NCI-H748 treated with DMSO at 0.1 percent for 48 hours (cell line): ENCODE measurements at regions not wholly inside any gene's neighbourhood (a gene's known extent, or its start where the extent isn't known, plus 50 kb on each side); places are given as distances from the start of the nearest gene placed in this dataset.

Experiments
- DNase-seq: peaks from one replicate; lab custom pipeline; 2025; lab: John Stamatoyannopoulos, UW

DNA sequence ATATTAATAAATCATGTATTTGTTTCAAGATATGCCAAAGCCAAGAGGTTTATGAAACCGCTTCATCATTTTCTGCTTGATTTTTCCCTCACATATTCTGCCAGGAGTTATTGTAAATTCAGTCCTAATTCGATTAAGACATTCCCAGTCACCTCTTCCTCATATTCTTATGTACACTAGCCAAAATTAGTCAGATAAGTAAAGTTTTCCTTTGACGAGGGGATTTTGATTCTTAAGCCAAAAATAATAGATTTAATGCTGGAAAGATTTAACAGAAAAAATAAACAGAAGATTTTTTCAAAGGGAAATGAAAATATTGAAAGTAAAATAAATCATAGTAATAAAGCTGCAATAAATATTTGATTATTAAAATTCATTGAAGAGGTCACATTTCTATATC, 51.0 kb upstream of the VEGFC start:
- no peak for DNase-seq

DNA sequence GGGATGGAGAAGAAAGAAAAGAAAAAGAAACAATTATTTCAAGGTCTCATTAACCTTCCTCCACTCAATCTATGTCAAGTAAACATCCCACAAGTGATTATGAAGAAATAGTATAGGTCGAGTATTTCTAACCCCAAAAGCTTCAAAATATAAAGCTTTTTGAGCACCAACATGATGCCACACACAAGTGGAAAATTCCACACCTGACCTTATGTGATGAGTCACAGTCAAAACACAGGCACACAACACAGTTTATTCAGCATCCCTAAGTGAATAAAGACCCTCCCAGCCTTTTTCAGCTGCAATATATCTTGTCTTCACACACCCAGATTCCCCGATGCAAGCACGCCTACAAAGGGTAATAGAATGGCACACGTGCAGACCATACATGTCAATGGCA, 51.7 kb upstream of the VEGFC start:
- DNase-seq: no peak

DNA sequence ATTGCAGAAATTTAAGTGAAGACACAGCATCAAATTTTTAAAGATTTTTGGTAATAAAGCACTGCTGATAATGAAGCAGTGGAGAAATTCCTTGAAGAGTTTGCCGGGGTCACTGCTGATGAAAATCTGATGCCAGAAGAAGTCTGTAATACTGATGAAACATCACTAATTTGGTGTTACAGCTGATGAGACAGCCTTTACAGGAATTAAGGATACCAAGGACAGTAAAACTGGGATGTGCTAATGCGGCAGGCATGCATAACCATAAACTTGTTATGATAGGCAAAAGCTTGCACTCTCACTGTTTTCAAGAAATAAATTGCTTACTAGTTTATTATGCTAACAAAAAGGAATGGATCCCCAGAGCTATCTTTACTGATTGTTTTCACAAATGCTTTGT, 52.9 kb upstream of the VEGFC start:
- no peak for DNase-seq

DNA sequence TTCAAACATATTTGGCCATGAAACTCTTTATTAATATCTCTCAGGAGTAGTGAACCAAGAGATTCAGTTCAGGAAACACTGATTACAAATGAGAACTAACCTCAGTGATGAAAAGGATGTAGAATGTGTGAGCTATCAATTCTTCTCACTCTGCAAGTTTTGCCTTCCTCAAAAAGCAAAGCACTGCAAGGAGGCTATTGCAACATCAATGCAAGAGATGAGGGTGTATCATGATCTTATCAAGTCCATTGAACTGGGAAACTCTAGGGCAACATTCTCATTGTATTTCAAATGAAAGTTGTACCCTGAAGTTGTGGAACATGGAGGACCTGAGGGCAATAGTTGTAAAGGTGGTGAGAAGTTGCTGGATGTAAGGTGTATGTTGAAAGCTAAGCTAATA, 56.4 kb upstream of the VEGFC start:
- no peak for DNase-seq

DNA sequence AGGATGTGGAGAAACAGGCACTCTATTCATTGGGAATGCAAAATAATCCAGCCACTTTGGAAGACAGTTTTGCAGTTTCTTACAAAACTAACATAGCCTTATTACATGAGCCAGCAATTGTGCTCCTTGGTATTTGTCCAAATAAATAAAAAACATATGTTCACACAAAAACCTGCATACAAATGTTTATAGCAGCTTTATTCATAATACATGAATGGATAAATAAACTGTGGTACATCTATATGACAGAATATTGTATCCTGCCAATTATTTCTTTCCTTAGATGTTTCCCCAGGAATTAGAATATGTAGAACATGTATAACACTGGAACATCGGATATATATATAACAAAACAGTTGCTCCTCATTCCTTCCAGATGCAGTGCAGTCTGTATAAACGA, 57.7 kb upstream of the VEGFC start:
- DNase-seq: no peak

DNA sequence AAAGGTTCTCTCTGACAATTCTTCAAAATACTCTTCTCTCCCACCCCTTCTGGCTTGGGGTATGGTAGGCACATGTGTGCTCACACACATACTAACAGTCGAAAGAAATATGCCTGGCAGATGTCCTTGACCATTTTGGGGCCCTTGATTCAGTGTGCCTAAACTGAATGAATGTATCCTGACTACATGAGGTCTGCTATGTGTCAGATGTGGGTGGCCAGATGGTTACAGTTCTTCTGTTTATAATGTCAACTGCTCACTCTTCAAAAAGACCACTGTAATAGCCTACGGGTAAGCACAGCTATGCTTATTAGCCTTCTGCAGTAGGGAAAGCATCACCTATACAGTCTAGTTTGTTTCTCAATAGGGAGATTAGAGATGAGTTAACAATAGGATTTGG, 63.7 kb upstream of the VEGFC start:
- no peak for DNase-seq

DNA sequence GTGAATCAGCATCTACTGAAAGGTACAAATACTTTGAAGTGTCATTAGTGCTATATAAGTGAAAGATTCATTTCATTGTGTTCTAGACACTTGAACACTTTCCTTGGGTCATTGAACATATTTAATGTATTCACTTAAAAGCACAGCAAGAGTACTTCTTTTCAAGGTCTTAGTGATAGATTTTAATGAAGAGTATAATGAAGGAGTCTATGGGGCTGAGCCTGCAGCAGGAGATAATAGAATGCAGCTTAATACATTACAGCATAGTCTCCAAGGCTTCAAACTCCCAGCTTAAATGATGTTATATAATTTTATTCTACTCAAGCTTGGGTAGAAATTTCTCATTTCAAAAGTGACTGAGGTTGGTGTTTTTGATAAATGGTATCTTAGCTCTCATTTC, 66.1 kb upstream of the VEGFC start:
- no peak for DNase-seq

DNA sequence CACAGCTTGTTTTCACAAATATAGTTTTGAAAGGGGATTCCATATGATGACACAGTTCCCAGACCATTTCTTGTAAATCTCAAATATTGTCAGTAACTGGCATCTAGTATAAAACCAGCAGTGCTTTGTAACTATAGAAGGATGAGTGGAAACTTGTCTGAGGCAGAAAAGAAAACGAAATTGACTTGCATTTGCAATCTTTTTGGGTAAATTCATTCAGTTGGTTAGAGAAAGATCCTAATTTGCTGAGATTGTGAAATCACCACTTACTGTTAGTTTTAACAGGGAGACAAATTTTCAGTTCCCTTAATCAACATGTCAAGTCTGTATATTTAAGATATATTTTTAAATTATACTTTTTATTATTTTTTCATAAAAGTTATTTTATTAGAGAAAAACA, 71.5 kb upstream of the VEGFC start:
- no peak for DNase-seq

DNA sequence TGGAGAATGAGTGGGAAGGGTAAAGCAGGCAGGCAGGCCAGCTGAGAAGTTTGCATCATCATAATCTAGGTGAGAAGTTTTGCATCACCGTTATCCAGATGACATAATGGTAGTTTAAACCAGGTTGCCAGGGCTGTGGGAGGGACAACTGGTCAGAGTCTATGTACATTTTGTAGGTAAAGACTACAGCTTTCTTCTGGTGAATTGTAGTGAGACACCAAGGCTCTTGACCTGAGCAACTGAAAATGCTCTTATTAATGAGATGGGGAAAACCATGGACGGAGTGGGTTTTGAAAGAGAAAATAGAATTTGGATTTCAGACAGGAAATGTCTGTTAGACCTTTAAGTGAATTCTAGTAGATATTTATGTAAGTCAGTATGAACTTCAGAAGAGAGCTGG, 76.0 kb upstream of the VEGFC start:
- no peak for DNase-seq

DNA sequence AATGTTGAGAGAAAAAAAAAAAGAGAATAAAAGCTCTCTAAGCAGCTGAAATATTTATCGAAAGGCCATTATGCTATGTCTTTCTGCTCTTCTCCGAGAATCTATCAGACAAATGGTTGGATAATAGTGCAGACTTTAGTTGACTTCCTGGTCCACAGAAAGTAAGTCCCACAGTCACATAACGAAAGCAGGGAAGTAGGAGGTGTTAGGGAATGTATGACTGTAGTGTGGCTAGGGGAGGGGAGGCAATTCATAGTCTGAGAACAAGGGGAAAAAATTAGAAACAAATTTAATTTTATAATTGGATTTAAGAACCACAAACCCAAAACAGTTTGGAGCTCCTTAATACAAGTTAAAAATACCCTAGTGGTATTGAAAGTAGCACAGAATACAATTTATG, 79.7 kb upstream of the VEGFC start:
- no peak for DNase-seq

DNA sequence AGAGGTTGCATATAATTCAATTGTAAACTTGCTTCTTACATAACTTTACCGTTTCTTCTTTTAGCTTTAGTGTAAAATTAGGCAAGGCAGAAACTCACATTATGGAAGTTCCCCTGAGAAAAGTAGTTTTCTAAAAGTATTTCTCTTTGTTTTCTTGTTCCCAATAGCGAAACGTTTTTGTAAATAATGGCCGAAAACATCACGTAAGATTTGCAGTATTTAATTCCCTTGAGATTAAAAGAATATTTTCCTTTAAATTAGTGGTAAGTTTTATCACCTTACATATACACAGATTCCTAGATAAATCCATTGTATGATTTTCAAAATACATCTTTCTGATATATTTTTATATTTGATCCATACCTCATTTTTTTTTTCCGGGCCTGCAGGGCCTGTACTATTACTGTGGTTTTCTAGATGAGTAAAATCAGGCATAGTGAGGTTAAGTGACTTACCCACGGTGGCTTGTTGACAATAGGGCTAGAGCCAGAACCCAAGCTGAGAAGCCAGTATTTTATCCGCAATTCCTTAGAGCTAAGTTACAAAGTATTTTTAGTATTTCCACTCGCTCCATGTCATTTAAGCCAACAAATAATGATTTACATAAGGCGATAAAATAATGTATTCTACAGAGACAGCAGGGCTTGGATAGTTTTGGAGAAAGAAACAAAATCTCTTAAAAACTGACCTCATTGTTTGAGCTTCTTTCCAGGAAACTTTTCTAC, 82.2 kb upstream of the VEGFC start:
- DNase-seq: no peak

DNA sequence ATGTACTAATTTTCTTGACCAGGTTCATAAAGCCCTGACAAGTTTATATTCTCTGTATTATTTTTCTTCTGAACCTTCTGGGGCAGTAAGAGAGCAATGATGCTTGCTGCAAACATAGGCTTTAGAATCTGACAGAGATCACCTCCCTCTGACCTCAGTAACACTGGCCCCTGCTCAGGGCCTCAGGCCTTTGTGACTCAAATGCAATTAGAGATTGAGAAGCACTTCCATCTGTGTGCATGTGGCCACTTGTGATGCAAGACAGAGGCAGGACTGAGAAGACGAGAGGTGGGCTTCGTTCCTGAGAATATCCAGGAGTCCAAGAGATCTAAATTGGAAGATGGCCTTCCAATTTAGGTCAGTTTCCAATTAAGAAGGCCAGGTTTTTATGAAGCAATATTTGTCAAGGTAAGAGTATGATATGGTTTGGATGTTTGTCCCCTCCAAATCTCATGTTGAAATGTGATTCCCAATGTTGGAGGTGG, 82.8 kb upstream of the VEGFC start:
- no peak for DNase-seq

DNA sequence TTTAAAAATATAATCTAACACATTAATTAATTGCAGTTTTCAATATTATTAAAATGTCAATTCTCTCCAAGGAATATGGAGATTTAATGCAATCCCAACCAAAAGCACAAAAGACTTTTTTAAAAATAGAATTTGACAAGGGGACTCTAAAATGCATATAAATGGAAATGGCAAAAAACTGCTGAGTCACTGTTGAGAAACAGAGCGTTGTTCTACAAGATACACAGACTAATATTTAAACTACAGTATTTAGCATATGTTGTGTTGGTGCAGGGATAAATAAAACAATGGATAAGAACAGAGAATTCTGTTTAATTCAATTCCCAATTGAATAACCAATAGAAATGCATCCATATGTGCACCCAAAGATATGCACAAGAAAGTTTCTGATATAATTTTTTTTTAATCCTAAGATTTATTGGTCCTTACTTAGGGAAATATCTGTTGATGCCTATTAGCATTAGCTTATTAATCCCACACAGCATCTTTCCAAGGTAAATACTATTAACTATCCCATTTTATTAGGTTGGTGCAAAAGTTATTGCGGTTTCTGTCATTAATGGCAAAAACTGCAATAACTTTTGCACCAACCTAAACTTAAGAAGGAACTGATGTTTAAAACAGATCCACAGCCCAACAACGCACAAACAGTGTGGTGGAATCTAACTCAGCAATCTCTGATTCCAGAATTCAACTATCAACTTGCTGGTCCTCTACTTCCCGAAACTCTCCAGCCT, 86.8 kb upstream of the VEGFC start:
- DNase-seq: no peak

DNA sequence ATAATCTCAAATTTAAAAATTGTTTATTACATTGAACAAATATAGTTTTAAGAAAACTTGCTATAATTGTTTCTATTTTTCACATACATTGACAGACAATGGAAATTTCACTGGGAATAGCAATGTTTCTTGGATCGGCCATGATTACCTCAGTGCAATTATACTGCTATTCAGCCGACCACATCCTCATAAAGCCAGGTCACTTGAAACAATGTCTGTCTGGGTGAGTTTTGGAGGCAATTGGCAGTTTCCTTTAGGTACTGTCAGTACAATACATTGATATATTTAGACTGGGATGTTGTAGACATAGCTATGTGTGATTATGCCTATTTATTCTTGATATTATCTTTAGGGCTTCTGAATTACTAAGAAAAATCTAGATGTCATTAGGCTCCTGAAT, 89.5 kb upstream of the VEGFC start:
- DNase-seq: no peak

DNA sequence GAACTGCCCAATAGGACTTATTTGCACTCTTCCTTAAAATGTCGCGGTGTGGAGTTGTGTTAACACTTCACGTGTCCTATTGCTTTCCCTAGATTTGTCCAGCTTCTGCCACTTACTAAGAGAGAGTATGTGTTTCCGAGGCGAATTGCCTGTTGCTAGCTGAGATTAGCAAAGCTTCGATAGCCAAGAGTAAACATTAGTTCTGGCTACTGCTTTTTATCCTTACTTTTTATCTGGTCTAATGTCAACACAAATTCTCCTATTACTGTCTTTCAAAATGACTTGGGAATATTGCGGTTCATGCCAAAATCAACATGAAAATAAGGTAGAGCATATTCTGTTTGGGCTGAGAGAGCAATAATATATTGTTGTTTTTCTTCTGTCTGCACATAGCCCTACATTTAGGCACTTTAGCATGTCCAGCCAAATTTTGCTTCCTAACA, 90.4 kb upstream of the VEGFC start:
- DNase-seq: peak; percentile 52

DNA sequence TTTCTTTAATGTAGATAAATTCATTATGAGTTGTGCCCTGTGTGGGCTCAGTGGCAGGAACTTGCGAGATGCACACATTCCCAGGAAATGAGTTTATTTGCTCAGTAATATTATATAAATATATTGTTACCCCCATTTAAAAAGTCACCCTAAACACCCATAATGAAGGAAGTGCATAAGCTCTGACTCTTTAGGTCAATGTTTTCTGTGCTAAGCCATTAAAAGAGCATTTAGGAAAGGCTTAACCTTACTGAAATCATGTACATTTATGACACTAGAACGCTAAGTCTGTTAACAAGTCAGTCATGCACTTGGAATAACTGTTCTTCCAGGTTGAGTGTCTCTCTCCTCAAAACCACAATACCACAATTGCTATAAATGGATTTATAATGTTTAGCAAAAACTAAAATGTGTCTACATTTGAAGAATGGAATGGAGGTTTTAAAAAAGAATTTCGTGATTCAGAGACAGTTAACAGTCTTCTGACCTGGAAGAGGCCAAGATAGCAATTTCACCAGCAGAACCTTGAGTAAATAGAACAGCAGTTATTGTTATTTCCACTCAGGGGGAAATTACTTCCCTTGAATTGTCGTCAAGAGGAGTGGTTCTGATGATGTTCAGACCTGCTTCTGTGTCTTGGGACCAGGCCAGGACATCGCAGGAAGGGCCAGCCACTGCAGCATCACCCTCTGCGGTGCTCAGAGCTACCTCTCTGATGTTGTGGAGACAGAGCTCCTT, 91.1 kb upstream of the VEGFC start:
- no peak for DNase-seq

DNA sequence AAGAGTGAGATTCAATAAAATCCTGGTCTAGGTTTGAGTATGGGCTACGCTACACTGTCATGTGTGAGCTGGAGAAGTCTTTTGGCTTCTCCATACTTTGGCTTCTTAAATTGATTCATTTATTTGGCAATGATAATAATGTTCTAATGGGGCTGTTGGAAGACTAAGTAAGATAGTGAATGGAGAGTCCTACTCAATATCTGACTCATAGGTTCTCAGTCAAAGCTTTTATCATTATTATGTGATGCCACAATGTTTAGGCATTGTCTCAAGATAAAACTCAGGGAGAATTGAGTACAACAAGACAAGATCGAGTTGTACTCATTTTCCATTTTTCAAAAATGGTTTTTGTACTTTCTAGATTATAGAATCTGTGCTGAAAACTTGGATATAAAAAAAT, 92.5 kb upstream of the VEGFC start:
- DNase-seq: no peak

DNA sequence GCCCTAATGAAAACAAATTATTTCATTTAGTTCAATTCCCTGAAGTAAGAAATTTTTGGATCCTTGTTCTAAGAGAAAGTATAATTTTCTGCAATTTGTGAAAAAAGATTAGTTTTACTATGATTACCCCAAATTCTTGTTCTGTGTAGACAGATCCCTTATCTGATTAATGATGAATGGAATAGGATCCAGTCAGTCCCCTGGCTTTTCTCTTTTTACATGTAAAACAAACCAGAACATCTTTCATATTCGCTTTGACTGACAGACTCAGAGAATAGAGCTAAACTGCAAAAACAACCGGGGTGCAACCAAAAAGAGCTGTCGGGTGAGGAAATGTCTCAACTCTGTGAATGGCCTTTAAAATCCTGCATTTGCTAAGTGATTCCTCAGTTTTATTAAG, 93.4 kb upstream of the VEGFC start:
- no peak for DNase-seq

DNA sequence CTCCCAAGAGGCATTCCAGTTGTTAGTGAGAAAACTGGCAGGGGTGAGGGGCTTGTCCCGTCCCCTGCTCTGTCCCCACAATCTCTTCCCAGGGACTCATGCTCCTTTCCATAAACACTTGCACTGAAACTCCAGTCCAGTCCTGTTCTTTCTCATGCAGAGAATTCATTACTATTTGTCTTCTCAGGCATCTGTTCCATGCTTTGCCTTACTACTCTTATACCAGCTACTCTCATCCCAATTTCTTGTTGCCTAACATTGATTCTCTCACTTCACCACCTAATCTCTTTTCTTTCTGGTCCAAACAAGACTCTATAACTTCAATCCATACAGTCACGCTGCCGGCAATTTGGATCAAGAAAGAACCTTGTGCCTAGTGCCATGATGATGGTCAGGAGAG, 97.1 kb upstream of the VEGFC start:
- no peak for DNase-seq

DNA sequence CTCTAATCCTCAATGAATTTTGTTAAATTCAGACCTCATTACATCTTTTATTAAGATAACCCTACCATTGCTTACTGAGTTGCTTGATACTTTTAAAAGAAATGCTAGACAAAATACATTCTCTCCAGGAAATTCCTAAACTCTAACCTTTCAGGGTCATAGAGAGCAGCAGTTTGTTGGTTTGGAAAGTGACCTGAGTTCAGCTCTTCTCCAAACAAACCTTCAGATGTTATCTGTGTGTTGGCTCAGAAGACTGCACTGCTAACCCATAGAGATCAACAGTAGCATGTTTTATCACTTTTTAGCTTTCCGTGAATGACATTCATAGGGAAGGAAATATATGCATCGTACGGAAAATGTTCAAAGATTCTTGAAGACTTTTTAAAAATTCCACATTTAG, 101.8 kb upstream of the VEGFC start:
- no peak for DNase-seq

DNA sequence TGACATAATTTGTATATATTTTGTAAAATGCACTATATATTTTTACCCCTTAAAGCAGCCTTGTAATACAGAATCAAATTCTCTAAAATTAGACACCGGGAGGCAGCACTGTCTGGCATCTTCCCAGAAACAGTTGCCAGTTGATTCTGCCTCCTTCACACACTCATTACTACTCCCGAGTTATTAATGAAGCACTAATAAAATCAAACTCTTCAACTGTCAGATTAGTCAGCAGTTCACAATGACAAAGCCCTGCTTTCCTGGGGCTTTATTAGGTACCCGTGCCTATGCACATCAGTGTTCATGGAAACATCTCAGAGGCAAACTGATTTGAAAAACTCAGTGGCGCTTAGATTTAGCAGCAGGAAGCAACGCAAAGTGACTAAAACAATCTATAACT, 103.5 kb upstream of the VEGFC start:
- no peak for DNase-seq

DNA sequence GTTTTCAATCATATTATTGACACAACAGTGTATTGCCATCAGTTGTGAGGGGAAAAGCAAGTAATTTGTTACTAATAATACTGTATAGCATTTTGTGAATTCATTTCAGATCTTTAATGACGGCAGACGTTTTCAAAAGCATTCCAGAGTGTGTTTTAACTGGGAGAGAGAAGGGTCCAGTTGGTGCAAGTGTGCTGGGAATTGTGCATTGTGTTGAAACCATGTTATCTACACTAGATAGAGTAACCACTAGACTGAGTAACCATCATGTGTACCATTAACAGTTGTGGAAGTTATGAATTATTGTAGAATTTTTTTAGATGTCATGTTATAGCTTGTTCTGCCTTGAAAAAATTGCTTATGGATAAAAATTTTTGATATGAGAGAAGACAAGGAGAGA, 104.5 kb upstream of the VEGFC start:
- no peak for DNase-seq

DNA sequence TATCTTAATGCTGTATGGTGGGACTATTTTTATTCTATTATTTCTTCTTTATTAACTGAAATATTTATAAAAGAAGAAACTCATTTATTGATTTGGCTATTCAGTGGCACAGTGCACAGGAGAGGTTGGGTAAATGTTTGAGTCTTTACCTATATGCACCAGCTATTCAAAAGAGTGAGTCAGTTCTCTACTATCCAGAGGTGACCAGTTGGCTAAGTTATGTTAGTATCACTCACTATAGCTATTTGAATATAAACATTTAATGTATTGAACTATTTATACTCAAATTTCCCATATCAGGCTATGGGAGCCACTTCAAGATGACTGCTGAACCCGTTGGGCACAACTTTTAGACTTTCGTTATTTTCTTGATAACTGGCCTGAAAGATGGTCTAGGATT, 106.1 kb upstream of the VEGFC start:
- no peak for DNase-seq
